ENCODE measurements at regions not wholly inside any gene's neighbourhood (a gene's known extent, or its start where the extent isn't known, plus 50 kb on each side); places are given as distances from the start of the nearest gene placed in this dataset.

GRCh38 chr10:128901236-128901635, 565.8 kb upstream of the MGMT start:
- no peak for DNase-seq (ENCODE audit: low read depth in 4 of 4, low spot score in 3 of 4)

GRCh38 chr10:128902031-128902710, 564.9 kb upstream of the MGMT start:
- DNase-seq (ENCODE audit: low read depth in 4 of 4, low spot score in 3 of 4), result no peak

GRCh38 chr10:128907155-128907941, 559.7 kb upstream of the MGMT start:
- no peak for DNase-seq (ENCODE audit: low read depth in 4 of 4, low spot score in 3 of 4)

- no peak for DNase-seq (ENCODE audit: low read depth in 4 of 4, low spot score in 3 of 4)
Measured at GRCh38 chr10:128908099-128908498, 558.9 kb upstream of the MGMT start.

GRCh38 chr10:128908499-128908898, 558.5 kb upstream of the MGMT start:
- DNase-seq (ENCODE audit: low read depth in 4 of 4, low spot score in 3 of 4), result no peak

- no peak for DNase-seq (ENCODE audit: low read depth in 4 of 4, low spot score in 3 of 4)
Measured at GRCh38 chr10:128912568-128913311, 554.3 kb upstream of the MGMT start.

- no peak for DNase-seq (ENCODE audit: low read depth in 4 of 4, low spot score in 3 of 4)
Measured at GRCh38 chr10:128914681-128915080, 552.4 kb upstream of the MGMT start.

- no peak for DNase-seq (ENCODE audit: low read depth in 4 of 4, low spot score in 3 of 4)
Measured at GRCh38 chr10:128915630-128916029, 551.4 kb upstream of the MGMT start.

- DNase-seq (ENCODE audit: low read depth in 4 of 4, low spot score in 3 of 4), result no peak
Measured at GRCh38 chr10:128916383-128916782, 550.7 kb upstream of the MGMT start.

GRCh38 chr10:128921389-128922022, 545.5 kb upstream of the MGMT start:
- no peak for DNase-seq (ENCODE audit: low read depth in 4 of 4, low spot score in 3 of 4)

- no peak for DNase-seq (ENCODE audit: low read depth in 4 of 4, low spot score in 3 of 4)
Measured at GRCh38 chr10:128922172-128922571, 544.9 kb upstream of the MGMT start.

- no peak for DNase-seq (ENCODE audit: low read depth in 4 of 4, low spot score in 3 of 4)
Measured at GRCh38 chr10:128922619-128923196, 544.3 kb upstream of the MGMT start.

GRCh38 chr10:128924918-128925317, 542.1 kb upstream of the MGMT start:
- DNase-seq (ENCODE audit: low read depth in 4 of 4, low spot score in 3 of 4), result no peak

- DNase-seq (ENCODE audit: low read depth in 4 of 4, low spot score in 3 of 4), result no peak
Measured at GRCh38 chr10:128926711-128927110, 540.3 kb upstream of the MGMT start.

- DNase-seq (ENCODE audit: low read depth in 4 of 4, low spot score in 3 of 4), result no peak
Measured at GRCh38 chr10:128927497-128928161, 539.4 kb upstream of the MGMT start.

GRCh38 chr10:128928231-128928836, 538.7 kb upstream of the MGMT start:
- DNase-seq (ENCODE audit: low read depth in 4 of 4, low spot score in 3 of 4), result no peak

GRCh38 chr10:128929131-128929530, 537.9 kb upstream of the MGMT start:
- no peak for DNase-seq (ENCODE audit: low read depth in 4 of 4, low spot score in 3 of 4)

- DNase-seq (ENCODE audit: low read depth in 4 of 4, low spot score in 3 of 4), result no peak
Measured at GRCh38 chr10:128929767-128930166, 537.3 kb upstream of the MGMT start.

- DNase-seq (ENCODE audit: low read depth in 4 of 4, low spot score in 3 of 4), result no peak
Measured at GRCh38 chr10:128930515-128930914, 536.5 kb upstream of the MGMT start.

Data from right renal pelvis (tissue), 4 donors.